Mammary epithelial cell (primary cell): ENCODE measurements at regions not wholly inside any gene's neighbourhood (a gene's known extent, or its start where the extent isn't known, plus 50 kb on each side); places are given as distances from the start of the nearest gene placed in this dataset.

Experiments
- CTCF ChIP-seq, 2 donors: IDR thresholded peaks in 1 of 2; conservative IDR thresholded peaks in 1 of 2; 2 replicates each; pipeline ENCODE4 v1.5.1; 2011 to 2012; ENCODE audit warnings: inconsistent platforms in 2 of 2, low read length in 2 of 2, mild to moderate bottlenecking in 2 of 2, control low read depth in 1 of 2, low read depth in 1 of 2; ENCODE audit not compliant: insufficient read depth in 1 of 2; ENCODE audit errors: extremely low read depth in 1 of 2
- EZH2 ChIP-seq: IDR thresholded peaks from 2 replicates; pipeline ENCODE4 v1.6.1; 2012; ENCODE audit warnings: low read length, inconsistent platforms, borderline replicate concordance

DNA sequence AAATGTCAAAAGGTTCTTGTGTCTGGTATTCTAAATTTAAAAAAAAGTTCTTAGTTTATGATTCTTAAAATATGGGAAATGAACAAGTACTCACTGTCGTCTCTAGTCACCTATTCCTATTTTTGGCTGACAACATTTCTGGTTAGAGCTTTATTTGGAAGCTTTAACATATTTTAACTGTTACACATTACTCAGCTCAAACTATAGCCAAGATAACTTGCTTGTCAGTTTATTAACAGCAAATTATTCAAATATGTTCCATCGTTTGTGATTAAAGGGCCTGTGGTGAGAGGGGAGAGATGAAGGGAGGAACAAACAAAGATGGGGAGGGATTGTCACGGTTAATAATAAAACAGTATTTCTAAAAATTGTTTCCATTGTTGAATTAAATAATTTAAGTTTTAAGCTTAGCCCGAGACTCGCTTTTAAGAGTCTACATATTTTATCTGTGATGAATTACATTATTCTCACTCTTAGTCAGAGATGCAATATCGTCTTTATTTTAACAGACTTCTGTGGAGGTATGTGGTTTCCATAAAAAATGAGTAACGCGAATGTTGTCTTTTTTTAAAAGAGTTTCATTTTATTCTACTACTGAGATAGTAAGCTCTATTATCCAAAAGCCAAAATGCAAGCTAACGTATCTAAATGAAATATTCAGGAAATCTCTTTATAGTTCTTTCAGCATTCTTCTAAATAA, 321.9 kb upstream of the PMFBP1 start:
- no peak for TF ChIP-seq CTCF (conservative IDR thresholded peaks at IDR 0.05 in 1 of 2, IDR thresholded peaks at IDR 0.05 in 1 of 2; ENCODE audit: extremely low read depth in 1 of 2, insufficient read depth in 1 of 2, low read depth in 1 of 2, low read length in 2 of 2)
- TF ChIP-seq EZH2, result no peak
